ENCODE measurements at regions not wholly inside any gene's neighbourhood (a gene's known extent, or its start where the extent isn't known, plus 50 kb on each side); places are given as distances from the start of the nearest gene placed in this dataset.

GRCh38 chr15:29377161-29377560 lies 107.5 kb upstream of the NSMCE3 start:
- no peak for DNase-seq

DNA sequence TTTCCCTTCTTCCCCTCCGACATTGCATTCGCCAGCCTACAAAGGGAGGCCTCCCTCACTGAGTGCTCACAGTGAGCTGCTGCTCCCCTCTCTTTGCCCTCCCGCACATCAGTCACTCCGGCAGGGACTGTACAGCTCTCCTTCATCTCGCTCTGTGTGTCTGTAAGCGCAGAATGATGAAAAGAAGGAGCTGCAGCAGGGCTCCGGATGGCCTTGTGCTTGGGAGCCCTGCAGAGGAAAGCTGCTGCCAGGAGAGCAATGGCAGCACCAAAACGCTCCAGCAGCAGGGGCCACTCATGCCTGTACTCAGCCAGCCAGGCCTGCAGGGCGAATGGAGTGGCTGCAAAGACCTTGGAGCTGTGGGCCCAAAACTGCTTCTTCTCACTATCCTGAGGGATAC lies 107.0 kb upstream of the NSMCE3 start:
- DNase-seq: no peak

DNA sequence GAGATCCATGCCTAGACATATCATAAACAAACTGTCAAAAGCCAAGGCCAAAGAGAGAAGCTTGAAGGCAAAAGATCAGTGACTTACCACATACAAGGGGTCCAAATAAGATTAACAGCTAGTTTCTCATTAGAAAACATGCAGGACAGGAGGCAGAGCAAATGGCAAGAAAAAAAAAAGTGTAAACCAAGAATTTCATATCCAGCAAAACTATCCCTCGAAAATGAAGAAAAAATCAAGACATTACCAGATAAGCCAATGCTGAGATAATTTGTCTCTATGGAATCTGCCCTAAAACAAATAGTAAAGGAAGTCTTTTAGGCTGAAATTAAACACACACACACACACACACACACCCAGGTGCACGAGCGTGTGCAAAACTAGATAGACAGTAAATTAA lies 99.6 kb upstream of the NSMCE3 start:
- no peak for DNase-seq

DNA sequence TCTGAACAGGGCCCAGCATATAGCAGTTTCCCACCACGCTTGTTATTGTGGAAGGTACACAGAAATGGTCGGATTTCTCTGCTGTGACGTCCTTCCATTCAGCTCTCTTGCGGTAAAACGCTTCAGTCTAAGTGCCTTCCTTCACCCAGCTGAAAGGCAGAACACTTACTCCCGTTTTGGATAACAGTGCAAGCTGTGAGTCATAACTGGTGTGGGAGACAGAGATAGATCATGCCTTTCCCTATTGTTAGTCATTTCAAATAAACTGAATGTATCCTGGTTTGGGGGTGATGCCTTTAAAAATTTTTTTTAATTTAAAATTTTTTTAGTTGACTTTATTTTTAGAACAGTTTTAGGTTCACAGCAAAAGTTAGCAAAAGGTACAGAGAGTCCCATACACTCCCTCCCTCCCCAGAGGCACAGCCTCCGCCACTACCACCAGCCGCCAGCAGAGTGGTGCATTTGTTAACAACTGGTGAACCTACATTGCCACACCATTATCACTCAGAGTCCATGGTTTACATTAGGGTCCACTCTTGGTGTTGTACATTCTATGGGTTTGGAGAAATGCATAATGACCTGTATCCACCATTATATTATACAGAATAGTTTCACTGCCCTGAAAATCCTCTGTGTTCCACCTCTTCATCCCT lies 94.9 kb upstream of the NSMCE3 start:
- DNase-seq: peak in 1 of 3 donors; percentile 68

GRCh38 chr15:29361560-29361959 lies 91.9 kb upstream of the NSMCE3 start:
- DNase-seq: no peak

GRCh38 chr15:29360152-29360551 lies 90.5 kb upstream of the NSMCE3 start:
- no peak for DNase-seq

- no peak for DNase-seq
These were observed 87.2 kb upstream of the NSMCE3 start for GRCh38 chr15:29356786-29357185.

- DNase-seq: no peak
These were observed 85.9 kb upstream of the NSMCE3 start for GRCh38 chr15:29355477-29355876.

DNA sequence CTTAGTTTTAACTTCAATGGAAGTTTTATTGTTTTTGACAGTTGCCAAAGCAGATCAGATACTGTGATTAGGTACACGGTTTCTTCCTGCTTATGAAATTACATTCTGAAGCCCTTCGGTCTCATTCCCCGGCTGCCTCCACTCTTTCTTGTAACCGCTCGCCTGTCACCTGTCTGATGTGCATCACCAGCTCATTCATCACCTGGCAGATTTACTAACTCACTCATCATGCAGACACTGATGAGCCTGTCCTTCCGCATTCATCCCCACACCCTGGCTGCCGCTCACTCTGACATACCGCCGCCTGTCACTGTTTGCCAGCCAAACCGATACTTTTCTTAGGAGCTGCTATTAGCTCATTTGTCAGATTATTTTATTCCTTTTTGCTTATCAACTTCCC lies 82.8 kb upstream of the NSMCE3 start:
- no peak for DNase-seq

GRCh38 chr15:29349196-29349595 lies 79.6 kb upstream of the NSMCE3 start:
- DNase-seq: no peak

DNA sequence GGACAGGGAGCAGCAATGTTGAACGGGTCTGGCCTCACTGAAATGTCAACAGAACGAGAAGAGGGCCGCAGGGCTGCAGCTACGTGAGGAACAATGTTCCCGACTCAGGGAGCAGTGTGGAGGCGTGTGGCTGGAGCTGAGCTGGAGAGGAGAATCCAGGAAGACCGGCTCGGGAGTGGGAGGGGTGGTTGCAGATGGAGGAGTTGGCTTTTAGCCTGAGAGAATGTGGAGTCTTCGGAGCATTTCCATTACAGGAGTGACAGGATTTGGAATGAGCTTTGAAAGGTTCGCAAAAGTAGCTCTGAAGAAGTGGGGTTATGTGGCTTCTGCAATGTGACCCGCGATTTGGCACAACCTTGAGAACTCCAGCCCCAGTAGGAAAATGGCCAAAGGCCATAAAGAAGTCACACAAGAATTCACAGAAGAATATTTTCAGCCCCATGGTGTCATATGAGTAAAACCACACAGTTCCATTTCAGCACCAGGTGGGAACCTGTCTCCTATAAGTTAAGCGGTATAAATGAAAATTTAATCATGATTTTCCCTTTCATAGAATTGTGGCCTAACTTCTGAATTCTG lies 78.8 kb upstream of the NSMCE3 start:
- DNase-seq: peak; percentile 48 to 90 (median 72)

DNA sequence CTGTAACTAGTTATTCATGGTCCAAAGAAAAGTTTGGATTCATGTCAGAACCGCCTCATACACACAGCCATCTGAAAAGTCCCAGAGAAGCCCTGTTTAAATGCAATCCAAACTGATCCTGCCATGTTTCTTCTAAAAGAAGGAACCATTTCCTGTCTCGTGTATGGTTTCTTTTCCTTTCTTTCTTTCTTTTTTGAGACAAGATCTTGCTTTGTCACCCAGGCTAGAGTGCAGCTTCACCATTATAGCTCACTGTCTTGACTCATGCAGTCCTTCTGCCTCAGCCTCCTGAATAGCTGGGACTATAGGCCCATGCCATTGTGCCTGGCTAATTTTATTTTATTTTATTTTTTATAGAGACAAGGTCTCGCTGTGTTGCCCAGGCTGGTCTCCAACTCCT lies 77.4 kb upstream of the NSMCE3 start:
- DNase-seq: peak in 1 of 3 donors; percentile 52

DNA sequence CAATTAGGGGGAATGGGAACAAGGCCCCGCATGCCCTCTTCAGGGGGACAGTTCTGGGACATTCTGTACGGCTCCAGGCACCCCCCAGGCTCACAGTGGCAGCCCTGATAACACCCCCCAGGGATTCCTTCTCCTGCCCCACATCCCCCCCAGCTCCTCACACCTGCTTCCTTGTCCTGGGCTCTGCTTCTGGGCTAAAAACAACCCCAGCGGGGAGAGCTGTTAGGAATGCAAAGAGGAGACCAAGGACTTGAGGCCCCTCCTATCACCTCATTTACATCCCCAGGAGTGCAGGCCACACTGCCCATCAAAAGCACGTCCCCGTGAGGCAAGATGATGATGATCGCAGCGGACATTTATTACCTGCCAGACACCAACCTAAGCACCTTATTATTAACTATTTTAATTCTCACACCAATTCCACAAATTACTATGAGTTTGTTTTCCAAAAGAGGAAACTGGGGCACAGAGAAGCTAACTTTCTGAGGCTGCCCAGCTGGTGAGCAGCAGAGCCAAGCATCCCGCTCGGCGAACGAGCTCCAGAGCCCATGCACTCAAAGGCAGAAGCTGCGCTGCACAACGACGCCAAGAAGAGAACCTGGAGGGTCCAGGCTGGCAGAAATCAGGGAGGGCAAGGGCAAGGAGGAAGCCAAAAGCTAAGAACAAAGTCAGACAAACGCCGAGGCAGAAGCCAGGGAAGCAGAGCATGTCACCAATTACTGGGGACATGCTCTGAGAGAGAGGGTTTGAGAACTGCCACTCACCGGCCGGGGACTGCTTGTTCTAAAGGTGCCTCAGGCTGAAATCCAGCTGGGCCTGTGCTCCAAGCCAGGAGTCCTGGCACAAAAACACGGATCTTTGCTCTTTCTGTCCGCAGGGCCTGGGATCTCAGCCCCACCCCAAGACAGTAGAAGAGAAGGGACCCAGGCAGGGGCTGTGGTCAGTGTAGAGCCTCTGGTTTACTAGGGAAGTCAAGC lies 76.2 kb upstream of the NSMCE3 start:
- DNase-seq: peak in 1 of 3 donors; percentile 30

DNA sequence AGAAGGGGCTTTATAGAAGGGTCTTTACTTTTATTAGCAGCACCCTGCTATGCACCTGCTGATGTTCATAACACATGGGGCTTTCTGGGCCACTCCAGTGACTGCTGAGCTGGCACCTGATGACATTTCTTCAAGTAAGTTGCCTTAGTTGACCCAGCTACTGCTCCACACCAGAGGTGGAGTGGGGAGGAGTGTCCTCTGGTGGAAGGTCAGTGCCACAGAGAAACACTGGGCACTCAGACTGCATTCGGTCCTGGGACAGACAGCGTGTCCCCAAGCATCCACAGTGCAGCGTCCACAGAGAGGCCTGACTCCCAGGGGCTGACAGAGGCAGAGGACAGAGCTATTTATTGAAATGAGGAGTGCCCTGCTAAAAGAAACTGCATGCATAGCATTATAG lies 74.9 kb upstream of the NSMCE3 start:
- DNase-seq: no peak

- DNase-seq: no peak
These were observed 73.6 kb upstream of the NSMCE3 start for GRCh38 chr15:29343229-29343628.

- no peak for DNase-seq
These were observed 72.6 kb upstream of the NSMCE3 start for GRCh38 chr15:29342201-29342600.

- DNase-seq: peak; percentile 7 to 52 (median 22)
These were observed 67.7 kb upstream of the NSMCE3 start for GRCh38 chr15:29337156-29337959.

GRCh38 chr15:29334544-29334943 lies 64.9 kb upstream of the NSMCE3 start:
- no peak for DNase-seq

GRCh38 chr15:29333261-29333660 lies 63.6 kb upstream of the NSMCE3 start:
- no peak for DNase-seq

GRCh38 chr15:29331669-29332068 lies 62.0 kb upstream of the NSMCE3 start:
- DNase-seq: no peak

- no peak for DNase-seq
These were observed 61.4 kb upstream of the NSMCE3 start for GRCh38 chr15:29331071-29331470.

DNA sequence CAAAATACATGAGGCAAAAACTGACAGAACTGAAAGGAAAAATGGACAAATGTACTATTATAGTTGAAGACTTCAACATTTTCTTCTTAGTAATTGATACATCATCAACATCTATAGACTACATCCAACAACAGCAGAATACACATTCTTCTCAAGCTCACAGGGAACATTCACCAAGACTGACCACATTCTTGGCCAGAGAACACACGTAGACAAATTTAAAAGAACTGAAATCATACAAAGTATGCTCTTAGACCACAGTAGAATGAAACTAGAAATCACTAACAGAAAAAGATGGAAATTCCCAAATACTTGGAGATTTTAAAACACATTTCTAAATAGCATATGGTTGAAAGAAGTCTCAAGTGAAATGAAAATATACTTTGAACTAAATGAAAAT lies 55.1 kb upstream of the NSMCE3 start:
- no peak for DNase-seq
